ENCODE measurements at regions not wholly inside any gene's neighbourhood (a gene's known extent, or its start where the extent isn't known, plus 50 kb on each side); places are given as distances from the start of the nearest gene placed in this dataset.

GRCh38 chr12:114995891-114996290 lies 311.9 kb upstream of the TBX3 start:
- TF ChIP-seq GATA2 (IDR thresholded peaks at IDR 0.05; ENCODE audit: low read depth, low read length) = no peak
- TF ChIP-seq GATA3 (IDR thresholded peaks at IDR 0.05; ENCODE audit: low read depth, low read length) = no peak
